ENCODE measurements at regions not wholly inside any gene's neighbourhood (a gene's known extent, or its start where the extent isn't known, plus 50 kb on each side); places are given as distances from the start of the nearest gene placed in this dataset.
A peak's percentile ranks its signal among the peaks of the same experiment; 100 is the strongest.
"Not testable (repeated sequence)": the region's sequence is repeated elsewhere in the genome, so short reads cannot be mapped to it uniquely, and the experiment has no call there.

- no peak for DNase-seq
Measured at GRCh38 chr1:229862017-229862774, 204.8 kb upstream of the GALNT2 start.

- DNase-seq: peak in 1 of 2 experiments; percentile 12
Measured at GRCh38 chr1:229863651-229864545, 203.1 kb upstream of the GALNT2 start.

- no peak for DNase-seq
Measured at GRCh38 chr1:229864686-229865230, 202.3 kb upstream of the GALNT2 start.

- not testable (repeated sequence) for DNase-seq
Measured at GRCh38 chr1:229865321-229865720, 201.7 kb upstream of the GALNT2 start.

GRCh38 chr1:229867726-229868125 lies 199.3 kb upstream of the GALNT2 start:
- DNase-seq: no peak

- DNase-seq: no peak
Measured at GRCh38 chr1:229869240-229869639, 197.8 kb upstream of the GALNT2 start.

- no peak for DNase-seq
Measured at GRCh38 chr1:229869687-229870086, 197.4 kb upstream of the GALNT2 start.

GRCh38 chr1:229870381-229870780 lies 196.7 kb upstream of the GALNT2 start:
- DNase-seq: no peak

GRCh38 chr1:229871078-229871676 lies 195.9 kb upstream of the GALNT2 start:
- no peak for DNase-seq

GRCh38 chr1:229874136-229874535 lies 192.9 kb upstream of the GALNT2 start:
- DNase-seq: no peak

GRCh38 chr1:229874609-229875008 lies 192.4 kb upstream of the GALNT2 start:
- no peak for DNase-seq

GRCh38 chr1:229875086-229875485 lies 192.0 kb upstream of the GALNT2 start:
- DNase-seq: no peak

- no peak for DNase-seq
Measured at GRCh38 chr1:229879746-229880145, 187.3 kb upstream of the GALNT2 start.

- DNase-seq: no peak
Measured at GRCh38 chr1:229880271-229881170, 186.5 kb upstream of the GALNT2 start.

GRCh38 chr1:229882621-229883020 lies 184.4 kb upstream of the GALNT2 start:
- DNase-seq: no peak

GRCh38 chr1:229883504-229884200 lies 183.4 kb upstream of the GALNT2 start:
- DNase-seq: no peak

- DNase-seq: peak; percentile 42 to 80
Measured at GRCh38 chr1:229884765-229885164, 182.3 kb upstream of the GALNT2 start.

GRCh38 chr1:229885568-229886495 lies 181.2 kb upstream of the GALNT2 start:
- no peak for DNase-seq

GRCh38 chr1:229886636-229887035 lies 180.4 kb upstream of the GALNT2 start:
- DNase-seq: no peak

All from SHP77 (cell line).